Activated effector memory CD4-positive, alpha-beta T cell treated with anti-CD3 and anti-CD28 coated beads, Interleukin-2, amount 50 U/mL, for 16 hours (primary cell): ENCODE measurements at regions not wholly inside any gene's neighbourhood (a gene's known extent, or its start where the extent isn't known, plus 50 kb on each side); places are given as distances from the start of the nearest gene placed in this dataset.
"Not testable (repeated sequence)": the region's sequence is repeated elsewhere in the genome, so short reads cannot be mapped to it uniquely, and the experiment has no call there.

Experiments used
- DNase-seq: peaks from one replicate; pipeline ENCODE4 v3.0.0-alpha.2; 2020

DNA sequence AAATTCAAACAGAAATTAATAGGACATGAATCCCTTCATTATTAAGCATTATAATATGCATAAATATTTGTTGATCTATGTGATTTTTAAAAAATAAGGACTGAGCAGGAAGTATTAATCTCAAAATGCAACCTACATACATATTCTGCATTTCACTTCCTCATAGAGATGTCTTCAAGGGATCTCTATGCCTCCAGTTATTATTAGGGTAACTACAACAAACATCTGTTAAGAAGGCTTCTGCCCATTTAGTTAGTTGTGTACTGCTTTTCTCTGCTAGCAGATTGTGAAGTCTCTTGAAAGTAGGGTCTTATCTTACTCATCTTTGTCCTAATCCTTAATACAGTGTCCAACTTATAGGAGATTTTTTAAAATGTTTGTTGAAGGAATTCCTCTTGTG is 414.1 kb downstream of the ACTL7B start:
- no peak for DNase-seq

DNA sequence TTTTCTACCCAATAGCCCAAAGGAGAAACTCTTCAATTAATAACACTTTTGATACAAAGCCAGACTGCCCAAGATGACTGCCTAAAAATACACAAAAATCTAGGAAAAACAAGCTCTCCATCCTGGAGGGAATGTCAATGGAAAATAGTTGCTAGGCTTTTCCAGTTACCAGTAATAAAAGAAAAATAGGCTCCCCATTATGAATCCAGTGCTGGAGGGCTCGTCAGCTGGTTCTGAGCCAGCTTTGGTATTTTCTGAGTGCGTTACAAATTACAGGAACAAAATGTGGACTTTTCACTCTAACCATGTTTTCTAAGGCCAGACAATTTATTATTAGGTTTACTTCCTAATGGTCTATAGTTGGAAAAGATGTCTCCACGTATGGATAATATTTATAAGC is 414.5 kb downstream of the ACTL7B start:
- no peak for DNase-seq

DNA sequence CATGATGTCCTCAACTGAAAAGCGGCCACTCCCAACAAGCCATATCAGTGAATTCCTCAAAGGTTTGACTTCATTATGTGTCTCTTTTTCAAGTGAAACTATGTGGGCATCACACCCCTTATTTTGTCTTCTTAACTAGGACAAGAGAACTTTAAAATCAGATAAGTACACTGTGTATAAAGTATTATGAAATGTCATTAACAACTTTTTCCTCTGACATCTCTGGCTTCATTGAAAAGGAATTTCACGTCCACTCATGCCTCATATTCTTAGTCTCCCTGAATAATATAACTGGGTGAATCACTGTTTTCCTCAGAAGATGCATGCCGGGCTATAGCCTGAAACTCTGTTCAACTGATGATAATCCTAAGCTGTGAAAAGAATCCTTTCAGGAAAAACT is 415.8 kb downstream of the ACTL7B start:
- DNase-seq, result no peak

DNA sequence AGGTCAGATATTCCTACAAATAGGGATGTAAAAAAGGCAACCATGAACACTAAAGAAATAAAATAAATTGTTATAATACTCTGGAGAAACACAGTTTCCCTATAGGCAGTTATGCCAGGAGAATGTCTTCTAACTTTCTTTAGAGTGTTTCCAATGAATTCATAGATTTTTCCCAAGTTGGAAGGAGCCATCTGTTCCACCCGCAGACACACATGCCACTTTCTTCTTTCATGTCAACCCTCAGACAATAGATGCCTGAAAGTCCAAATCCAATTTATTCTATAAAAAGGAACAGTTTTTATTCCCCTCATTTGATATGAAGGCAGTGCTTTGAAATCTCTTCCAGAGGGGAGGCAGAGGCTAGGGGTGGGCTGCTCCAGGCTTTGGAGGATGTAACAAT is 418.1 kb downstream of the ACTL7B start:
- no peak for DNase-seq

DNA sequence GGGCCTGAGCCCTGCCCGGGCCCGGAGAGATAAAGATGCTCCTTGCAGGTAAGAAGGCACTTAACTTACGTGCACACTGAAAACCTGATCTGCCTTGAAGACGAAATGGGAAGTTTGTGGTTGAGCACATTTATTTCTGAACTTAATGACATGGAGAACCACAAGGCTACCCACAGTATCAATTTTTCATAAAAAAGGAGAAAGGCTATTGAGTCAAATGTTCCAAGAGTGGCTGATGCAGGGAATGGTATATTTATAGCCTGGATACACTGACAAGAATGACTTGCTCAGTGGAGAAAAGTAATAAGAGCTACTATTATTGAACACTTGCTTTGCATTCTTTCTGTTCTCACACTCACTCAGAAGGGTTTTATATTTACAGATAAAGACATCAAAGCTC is 419.3 kb downstream of the ACTL7B start:
- no peak for DNase-seq

DNA sequence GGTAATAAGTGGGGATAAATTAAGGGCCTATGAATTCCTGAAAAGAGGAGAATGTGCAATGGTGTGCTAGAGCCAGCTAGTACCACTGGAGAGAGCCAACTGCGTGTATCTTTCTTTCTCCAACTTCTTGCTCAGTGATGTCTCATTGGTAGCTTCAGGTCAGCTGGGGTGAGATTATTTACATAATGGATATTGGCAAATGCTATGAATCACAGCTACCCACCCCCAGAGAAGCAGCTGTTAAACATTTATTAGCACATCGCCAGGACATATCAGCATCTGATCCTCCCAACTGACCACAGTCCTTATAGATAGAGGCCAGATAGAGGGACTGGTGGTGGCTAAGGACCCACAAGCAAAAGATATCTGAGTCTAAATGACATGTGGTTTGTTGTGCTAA is 421.3 kb downstream of the ACTL7B start:
- DNase-seq, result no peak

DNA sequence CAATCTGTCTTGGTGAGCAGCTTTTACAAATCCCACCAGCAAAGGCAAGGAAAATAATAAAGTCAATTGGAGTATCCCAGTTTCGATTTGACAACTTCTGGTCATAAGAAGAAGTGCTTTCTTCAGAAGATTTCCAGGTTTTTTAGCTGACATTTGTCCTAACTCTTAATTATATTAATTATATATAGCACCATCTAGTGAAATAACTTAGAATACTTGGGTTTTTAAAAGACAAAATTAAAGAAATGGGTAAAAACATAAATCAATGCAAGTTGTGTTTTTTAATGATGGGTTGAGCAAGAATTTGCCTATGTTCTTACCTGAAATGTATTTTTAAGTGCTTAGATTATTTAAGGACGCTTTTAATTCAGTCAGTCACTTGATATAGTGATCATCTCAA is 421.8 kb downstream of the ACTL7B start:
- DNase-seq, result no peak

DNA sequence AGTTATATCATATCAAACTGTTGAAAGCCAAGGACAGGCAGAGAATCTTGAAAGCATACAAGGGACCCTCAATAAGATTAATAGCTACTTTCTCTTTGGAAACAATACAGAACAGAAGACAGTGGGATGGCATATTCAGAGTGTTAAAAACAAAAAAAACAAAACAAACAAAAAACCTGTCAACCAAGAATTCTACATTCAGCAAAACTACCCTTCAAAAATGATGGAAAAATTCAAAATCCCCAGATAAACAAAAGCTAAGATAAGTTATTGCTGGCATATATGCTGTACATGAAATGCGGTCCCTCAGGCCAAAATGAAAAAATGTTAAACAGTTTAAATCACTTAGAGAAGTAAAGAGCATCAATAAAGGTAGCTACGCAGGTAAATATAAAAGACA is 425.1 kb downstream of the ACTL7B start:
- DNase-seq, result no peak

DNA sequence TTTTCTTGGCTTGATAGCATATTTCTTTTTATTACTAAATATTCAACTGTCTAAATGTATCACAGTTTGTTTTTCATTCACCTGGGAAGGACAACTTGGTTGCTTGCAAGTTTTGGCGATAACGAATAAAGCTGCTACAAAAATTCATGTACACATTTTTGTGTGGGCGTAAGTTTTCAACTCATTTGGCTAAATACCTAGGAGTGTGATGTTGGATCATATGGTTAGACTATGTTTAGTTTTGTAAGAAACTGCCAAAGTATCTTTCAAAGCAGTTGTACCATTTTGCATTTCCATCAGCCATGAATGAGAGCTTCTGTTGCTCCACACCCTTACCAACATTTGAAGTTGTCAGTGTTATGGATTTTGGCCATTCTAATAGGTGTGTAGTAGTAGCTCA is 428.0 kb downstream of the ACTL7B start:
- no peak for DNase-seq

DNA sequence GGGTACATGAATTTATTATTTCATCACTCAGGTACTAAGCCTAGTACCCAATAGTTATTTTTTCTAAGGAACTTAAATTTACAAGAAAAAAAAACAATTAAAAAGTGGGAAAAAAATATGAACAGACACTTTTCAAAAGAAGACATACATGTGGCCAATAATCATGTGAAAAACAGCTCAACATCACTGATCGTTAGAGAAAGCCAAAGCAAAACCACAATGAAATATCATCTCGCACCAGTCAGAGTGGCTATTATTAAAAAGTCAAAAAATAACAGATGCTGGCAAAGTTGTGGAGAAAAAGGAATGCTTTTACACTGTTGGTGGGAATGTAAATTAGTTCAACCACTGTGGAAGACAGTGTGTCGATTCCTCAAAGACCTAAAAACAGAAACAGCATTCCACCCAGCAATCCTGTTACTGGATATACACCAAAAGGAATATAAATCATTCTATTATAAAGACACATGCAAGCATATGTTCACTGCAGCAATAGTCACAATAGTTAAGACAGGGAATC is 429.3 kb downstream of the ACTL7B start:
- not testable (repeated sequence) for DNase-seq

DNA sequence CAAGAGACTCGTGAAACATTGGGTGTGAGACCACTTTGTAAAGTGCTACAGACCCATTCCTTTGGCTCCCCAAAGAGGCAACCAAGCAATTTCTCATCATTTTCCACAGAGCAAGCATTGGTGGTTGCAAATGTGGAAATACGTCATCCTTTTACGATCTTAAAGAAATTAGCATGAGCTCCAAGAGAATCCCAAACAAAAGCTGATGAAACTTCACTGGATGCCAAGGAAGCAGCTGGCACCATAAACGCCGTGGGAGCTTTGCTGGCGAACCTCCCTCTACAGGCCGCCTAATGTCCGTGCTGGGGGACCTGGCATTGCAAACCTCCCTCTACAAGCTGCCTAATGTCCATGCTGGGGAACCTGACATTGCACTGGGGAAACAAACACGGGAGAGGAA is 432.4 kb downstream of the ACTL7B start:
- no peak for DNase-seq

DNA sequence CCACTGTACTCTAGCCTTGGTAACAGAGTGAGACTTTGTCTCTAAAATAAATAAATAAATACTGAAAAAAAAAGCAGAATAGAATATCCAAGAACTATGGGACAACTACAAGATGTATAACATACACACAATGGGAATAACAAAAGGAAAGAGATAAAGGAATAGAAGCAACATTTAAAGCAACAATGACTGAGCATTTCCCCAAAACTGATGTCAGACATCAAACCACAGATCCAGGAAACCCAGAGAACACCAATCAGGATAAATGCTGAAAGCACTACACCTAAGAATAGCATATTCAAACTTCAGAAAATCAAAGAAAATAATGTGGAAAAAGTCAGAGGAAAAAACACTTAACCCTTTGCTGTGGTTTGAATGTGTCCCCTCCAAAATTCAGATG is 436.4 kb downstream of the ACTL7B start:
- no peak for DNase-seq

DNA sequence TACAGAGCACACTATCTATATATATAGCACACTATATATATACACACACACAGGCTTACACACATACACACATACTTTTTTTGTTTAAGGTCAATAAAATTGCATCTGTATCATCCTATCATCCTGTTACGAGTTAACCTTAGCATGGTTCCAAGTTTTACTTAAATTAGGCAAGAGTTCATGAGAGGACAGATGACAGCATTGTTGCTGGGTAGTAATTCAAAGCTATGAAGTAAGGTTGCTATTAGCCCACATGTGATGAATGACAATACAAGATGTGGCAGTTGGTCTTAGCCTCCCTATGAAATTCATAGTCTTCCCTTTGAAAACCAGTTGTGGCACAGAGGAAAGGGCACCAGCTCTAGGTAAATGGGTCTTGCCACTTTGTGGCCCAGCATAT is 438.1 kb downstream of the ACTL7B start:
- no peak for DNase-seq

DNA sequence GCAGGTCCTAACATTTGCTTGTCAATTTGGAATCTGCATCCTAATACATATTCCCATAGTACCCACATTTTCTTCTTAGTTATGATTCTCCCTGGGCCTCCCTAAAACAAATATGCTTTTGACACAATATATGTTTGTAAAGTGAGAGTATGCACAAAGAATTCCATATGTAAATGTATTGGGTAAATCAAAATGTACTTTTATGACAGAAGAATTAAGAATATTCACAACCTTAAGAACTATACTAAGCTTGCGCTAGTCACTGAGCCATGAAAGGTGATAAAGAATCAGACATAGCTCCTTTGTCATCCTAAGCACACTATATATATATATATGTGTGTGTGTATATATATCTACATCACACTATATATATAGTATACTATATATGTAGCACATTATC is 438.5 kb downstream of the ACTL7B start:
- DNase-seq, result no peak

DNA sequence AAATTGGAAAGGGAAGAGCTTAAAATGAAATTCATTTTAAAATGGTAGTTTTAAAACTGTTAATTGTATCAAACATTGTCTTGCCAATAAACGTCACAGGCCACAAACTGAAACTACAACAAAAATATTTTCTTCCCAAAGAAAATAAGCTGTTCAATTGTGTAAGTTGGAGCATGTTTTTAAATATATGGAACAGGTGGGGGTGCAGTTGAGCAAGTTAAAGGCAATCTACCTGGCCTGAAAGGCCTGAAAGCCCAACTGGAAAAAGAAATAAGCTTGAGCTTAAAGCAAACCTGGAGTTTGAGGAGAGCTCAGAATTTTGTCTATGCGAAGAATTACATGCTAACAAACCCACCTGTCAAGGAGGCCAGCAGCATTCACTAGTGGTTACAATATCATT is 439.5 kb downstream of the ACTL7B start:
- no peak for DNase-seq

DNA sequence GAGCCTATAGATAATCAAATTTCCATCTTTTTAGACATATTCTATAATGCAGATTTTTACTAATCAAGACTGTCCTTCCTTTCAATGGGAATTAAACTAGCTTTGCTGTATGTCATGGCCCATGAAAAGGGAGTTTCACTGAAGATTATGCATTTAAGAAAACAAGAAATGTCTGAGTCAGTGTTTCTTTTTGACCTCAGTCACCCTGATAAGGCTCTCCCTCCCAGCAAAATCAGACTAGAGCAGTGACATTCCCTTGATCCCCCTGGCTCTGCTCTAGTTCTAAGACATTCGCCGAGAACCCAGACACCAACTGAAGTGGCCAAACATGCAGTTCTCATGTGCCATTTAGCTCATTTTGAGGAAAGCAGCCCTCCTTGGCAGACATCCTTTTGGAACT is 442.0 kb downstream of the ACTL7B start:
- DNase-seq, result no peak

DNA sequence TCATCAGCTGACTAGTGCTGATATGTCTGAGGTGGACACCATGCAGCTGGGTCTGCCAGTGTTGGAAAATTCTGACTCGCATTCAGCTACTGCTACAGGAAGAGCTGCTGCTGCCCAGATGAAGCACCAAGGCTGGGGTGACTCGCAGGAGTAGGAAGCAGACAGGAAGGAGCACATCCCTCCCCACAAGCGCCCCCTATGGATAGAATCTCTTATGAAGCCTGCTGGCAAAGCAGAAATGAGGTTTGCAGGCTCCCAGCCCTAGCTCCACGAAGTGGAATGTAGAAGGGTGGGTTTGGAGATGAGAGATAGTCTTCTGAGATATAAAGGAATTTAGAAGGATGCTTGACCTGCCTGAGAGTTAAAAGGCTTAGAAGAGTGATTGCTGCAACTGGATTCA is 443.0 kb downstream of the ACTL7B start:
- DNase-seq, result no peak

DNA sequence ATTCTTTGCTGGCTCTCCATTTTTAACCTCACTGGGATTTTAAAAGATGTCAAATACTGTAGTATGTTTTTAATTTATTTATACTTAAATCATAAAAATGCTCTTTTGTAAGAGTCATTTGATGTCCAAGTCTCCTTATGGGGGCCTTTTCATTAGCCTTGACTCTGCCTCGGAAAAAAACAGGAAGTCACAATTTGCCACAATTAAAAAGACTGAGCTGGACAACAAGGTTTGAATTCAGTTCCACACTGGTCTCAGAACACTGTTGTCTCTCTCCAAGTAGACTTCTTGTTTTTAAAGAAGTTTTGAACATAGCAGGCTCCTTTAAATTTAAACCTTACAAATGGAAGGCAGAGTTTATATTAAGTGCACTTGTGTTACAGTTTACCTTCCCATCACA is 444.2 kb downstream of the ACTL7B start:
- DNase-seq, result no peak

DNA sequence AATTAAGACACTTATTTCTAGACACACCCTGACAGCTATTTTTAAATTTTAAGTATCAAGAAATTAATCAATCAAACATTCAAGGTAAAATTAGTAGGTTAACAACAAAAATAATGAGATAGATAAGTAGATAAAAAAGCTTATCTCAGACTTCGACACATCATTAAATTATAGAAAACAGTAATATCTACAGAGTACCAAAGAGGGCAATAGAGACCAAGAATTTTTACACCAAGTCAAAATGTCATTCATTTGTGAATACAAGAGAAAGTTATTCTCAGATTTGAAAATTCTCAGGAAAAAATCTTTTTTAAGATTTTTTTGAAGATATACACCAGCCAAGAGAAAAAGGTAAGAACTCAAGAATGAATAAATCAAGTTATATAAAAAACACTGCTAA is 445.6 kb downstream of the ACTL7B start:
- no peak for DNase-seq

DNA sequence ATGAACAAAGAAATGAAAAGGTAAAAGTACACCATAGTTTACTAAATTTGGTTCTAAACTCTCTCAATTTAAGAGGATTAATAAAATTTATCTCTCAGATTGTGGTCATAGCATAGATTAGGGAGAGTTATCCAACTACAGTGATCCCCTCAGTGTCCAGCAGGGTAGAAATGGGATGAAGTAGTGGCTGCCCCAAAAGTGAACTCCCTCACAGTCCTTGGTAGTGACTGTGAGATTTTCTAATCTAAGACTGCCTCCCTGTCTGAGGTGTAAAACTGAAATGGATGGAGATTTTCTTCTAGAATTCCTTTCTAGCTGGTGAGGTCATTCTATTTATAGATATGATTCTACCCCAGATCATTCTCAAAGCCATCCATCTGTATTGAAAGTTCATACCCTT is 455.5 kb downstream of the ACTL7B start:
- DNase-seq, result no peak

DNA sequence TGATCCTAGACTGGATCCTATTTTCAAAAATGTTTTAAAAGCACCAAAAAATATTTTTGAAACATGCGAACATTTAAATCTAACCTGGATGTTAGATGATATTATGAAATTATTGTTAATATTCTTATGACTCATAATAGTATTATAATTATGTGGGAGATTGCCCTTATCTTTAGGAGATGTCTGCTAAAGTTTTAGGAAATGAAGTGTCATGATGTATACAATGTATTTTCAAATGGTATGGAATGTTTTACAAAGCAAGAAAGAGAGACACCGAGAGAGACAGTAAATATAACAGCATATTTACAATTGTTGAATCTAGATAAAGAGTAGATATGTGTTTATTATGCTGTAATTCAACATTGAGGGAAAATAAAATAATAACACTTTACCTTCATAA is 455.9 kb downstream of the ACTL7B start:
- no peak for DNase-seq

DNA sequence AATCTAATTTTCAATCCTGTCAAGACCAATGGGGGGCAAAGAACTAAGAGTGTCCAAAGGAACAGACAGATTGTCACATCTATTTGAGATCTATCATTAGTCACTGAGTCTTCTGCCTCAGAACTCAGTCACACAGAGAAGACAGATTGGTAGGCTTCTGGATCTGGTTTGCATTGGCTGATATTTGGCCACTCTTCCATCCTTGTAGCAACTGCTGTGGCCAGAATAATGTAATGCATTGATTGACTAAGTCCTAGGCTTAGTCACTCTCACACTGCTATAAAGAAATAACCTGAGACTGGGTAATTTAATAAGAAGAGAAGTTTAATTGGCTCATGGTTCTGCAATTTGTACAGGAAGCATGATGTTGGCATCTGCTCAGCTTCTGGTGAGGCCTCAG is 458.5 kb downstream of the ACTL7B start:
- no peak for DNase-seq

DNA sequence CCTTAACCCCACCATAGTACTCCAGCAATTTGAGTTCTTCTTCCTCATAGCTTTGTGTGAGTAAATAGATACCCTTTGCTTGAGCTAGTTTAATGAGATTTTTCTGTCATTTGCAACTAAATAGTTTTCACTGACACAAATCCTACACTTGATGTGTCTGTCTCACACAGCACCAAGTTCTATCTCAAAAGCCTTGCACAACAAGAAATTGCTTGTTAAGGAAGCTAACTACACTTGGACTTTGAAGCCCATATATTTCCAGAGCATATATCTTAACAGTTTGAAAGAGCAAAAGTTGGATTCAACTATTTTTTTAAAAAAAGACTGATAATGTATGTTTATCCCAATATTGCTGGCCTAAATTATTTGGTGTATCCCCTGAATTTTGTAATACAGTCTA is 459.2 kb downstream of the ACTL7B start:
- no peak for DNase-seq

DNA sequence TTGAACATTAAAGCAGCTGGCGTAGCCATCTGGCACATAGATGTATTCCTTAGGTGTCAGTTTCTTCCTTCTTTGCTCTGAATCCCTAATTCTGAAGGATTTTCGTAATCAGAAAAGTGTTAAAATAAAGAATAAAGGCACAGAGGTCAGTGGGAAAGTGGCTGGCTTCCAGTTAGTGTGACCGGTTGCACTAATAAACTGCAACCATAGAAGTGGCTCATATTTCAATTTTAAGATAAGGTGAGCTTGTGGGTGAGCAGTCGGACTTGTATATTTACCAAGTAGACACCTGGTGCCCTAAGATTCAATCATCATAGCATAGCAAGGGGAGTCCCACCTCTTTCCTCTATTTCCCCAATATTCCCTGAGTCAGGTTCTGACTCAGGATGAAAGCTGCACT is 459.6 kb downstream of the ACTL7B start:
- DNase-seq, result no peak

DNA sequence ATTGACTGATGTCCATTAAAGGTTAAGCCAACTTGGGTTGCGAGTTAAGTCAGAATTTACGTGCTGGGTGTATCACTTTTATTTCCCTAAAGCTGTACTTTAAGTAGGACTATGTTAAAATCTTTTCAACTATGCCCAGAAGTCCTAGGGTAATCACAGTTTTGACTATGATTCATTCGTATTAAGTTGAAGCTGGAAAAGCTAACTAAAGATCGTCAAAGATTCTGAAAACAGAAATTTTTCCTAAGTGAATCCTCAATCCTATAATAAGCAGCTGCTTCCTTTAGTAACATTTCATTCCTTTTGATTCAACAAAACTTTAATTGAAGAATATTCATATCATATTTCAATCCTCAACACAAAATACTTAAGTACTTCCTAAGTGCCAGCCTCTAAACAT is 460.4 kb downstream of the ACTL7B start:
- no peak for DNase-seq

DNA sequence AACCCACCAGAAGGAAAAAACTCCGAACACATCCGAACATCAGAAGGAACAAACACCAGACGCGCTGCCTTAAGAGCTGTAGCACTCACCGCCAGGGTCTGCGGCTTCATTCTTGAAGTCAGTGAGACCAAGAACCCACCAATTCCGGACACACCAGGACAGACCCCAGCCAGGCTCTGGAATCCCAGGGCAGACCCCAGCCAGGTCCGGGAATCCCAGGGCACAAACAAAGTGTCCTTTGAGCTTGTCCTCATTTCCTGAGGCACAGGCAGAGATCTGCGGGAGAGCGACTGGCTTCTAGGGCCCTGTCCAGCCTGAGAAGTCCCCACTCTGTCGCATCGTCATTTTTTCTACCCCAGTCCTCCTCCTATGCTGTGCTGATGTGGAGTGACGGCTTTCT is 461.1 kb downstream of the ACTL7B start:
- DNase-seq, result no peak
